NOMO-1 (cell line): ENCODE measurements at regions not wholly inside any gene's neighbourhood (a gene's known extent, or its start where the extent isn't known, plus 50 kb on each side); places are given as distances from the start of the nearest gene placed in this dataset.
A peak's percentile ranks its signal among the peaks of the same experiment; 100 is the strongest.
"Not testable (repeated sequence)": the region's sequence is repeated elsewhere in the genome, so short reads cannot be mapped to it uniquely, and the experiment has no call there.

Source experiments
- DNase-seq, 2 experiments: peaks; one replicate each; lab custom pipeline; 2025; ENCODE audit not compliant: unreplicated experiment in 2 of 2; lab: John Stamatoyannopoulos, UW

DNA sequence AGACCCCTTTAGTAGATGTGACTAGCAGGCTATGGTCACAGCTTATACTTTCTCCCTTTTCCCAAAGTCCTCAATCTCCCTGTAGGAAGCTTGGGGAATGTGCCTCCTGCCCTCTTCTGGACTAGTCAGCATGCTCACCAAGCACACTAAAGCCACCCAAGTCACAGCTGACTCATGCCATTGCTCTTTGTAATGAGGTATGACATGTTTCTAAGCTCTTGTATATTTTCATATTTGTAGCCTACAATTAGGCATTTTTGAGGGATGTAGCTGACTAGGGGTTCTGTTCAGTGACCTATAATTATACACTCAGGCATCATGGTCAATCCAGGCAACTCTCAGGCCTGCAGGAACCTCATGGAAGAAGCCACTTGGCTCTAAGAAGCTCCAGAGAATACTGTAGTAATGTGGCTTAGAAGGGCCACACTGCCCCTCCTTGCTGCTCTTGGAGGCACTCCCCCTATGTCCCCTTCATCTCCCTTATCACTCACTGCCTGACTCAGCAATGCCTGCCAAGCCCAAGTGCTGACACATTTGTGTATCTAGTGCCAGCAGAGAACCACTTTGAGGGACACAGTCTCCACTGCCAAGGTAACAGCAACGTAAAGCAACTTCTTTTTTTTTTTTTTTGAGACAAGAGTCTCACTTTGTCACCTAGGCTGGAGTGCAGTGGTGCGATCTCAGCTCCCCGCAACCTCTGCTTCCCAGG lies 86.2 kb downstream of the RPL27A start:
- no peak for DNase-seq

DNA sequence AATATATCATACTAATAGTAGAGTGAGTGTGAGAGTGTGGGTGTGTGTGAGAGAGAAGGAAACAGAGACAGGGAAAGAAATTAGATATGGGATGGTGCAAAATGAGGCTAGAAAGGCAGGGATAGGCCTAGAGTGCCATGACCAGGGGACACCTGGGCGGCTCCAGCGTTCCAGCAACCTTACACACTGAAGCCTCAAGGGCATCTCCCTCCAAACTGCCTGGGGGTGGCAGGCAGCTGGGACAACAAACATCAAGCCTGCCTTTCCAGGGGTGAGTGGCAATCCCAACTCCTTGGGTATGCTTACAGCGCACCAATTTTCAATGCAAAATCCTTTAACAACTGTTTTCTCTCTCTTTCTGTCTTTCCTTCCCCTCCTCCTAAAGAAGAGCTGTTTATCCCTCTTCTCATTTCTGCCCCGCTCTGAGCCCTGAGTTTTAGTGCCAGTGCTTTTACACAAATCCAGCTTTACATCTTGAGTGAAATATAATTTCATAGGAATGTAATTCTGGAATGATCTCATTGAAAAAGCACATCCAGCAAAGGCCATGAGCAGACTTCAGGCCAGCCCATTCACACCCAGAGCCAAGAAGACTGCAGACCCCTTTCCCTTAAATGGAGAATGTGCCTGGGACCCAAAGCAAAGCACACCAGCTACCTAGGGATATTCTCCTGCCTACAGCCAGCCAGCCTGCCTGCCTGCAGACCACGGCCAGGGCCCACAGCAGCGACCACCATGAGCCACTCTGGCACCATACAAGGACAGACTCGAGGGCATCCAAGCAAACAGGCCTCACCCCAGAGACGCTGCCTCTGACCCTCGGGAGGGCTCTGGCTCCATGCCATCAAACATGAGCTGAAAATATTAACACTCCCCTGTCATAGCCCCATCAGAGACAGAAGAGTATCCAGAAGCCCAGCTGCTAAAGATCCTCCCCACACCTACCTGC lies 90.3 kb downstream of the RPL27A start:
- no peak for DNase-seq

DNA sequence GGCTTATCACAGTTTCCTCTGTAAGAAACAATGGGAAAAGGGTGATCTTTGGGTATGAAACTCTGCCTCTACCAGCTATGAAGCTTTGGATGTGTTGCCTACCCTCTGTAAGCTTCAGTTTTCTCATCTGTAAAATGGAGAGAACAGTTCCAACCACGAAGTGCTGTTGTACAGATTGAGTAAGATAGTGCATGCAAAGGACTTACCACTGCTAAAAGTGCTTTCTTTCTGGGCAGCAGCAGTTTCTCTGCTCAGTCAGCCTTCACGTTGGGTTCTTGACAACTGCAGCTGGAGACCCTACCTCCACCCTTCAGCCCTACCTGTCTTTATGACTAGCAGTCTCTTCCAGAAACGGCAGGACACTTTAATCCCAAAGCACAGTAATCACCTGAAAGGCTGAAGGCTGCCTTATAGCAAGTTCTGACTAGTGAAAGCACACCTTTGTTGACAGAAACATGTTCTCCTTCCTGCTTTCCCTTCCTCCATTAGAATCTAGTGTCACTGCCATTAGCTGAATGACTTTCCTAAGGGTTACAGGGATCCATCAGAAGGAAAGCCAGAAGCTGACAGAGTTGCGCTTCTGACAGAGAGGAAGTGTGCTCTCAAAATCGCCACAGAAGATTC lies 91.4 kb downstream of the RPL27A start:
- DNase-seq, result no peak

DNA sequence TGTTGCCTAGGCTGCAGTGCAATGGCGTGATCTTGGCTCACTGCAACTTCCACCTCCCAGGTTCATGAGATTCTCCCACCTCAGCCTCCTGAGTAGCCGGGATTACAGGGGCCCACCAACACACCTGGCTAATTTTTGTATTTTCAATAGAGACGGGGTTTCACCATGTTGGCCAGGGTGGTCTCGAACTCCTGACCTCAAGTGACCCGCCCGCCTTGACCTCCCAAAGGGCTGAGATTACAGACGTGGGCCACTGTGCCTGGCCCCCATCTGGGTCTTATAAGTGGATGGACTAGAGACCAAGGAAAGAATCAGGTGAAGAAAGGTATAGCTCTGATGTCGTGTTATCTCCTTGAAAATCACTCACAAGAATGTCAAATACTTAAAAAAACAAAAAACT lies 92.3 kb downstream of the RPL27A start:
- DNase-seq, result not testable (repeated sequence)

DNA sequence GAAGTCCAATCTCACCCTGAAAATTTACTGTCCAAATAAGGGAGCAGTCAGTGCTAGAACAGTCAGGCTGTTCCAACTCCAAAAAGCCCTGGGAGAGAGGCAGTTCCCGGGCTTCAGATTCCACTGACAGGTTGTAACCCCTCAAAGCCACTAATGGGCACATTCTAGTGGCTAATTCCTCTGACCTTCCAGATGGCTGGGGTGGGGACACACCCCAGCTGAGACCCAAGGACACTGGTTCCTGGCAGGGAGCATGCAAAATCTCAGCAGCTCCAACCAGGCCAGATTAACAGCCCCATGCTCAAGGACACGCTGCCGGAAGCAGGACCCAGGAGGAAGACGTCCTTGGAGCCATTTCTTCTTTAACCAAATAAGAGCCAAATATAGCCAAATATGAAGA lies 92.7 kb downstream of the RPL27A start:
- DNase-seq, result no peak

DNA sequence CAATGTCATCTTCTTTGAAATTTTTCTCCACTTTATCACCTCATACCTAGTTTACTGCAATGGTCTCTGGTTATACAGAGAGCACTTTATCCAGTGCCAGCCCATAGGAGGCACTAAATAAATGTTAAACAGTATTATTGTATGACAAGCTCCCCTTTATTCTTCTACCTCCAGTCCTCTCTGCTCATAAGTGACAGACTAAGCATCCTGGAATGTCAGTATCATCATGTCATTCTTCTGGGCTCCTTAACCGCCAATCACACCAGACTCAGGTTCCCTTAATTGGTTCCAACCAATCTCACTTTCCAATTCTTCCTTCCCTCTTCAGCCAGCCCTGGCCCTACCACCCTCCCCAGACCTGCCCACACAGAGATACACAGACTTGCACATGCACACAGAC lies 93.1 kb downstream of the RPL27A start:
- no peak for DNase-seq

DNA sequence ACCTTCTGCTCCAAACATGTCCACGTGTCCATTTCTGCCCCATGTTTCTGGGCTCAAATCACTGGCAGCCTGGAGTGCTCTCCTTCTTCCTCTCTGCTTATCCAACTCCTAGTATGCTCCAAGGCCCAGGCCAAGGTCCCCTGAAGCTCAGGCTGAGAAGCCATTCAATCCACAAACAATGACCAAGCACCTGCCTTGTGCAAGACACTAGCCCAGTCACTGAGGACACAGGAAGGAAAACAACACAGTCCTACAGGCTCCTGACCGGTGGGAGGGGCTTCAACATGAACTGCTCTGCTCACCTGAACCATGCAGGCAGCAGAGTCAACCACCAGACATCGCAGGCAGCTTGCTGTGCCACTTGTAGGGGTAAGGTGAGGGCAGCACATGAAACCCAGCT lies 93.6 kb downstream of the RPL27A start:
- no peak for DNase-seq

DNA sequence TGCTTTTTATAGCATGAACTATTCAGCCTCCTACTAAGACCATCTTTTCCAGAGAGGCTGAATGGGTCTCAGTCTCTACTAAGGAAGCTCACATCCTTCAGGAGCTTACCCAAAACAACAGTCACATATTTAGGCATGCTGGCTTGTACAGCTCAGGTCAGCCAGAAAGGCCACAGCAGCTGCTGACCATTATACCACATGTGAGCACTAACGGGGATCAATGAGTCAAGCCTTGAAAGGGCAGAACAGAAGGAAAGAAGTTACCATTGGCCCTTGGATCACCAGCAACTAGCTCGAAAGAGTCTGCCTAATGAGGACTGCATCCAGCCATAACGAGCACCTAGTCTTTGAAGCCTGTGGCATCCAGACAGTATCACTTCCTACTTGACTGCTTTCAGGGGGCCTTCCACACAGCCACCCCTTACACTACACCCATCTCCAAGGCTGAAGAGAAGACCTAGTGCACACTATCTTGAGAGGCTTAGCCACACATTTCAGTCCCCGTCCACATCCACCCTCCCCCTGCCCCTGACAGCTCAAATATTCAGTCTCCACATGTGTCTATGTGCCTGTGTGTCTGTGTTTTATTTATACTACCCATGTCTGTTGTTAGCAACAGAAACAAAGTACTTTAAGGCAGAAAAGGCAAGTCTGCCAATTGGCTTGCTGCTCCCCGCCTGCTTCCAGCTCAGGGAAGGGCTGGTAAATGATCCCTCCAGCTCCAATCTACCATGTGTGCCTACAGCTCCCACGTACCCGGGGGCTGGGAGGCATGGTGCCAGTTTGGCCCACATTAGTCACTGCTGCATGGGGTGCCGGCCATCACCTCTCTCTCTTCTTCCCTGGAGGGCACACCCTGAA lies 95.5 kb downstream of the RPL27A start:
- no peak for DNase-seq

DNA sequence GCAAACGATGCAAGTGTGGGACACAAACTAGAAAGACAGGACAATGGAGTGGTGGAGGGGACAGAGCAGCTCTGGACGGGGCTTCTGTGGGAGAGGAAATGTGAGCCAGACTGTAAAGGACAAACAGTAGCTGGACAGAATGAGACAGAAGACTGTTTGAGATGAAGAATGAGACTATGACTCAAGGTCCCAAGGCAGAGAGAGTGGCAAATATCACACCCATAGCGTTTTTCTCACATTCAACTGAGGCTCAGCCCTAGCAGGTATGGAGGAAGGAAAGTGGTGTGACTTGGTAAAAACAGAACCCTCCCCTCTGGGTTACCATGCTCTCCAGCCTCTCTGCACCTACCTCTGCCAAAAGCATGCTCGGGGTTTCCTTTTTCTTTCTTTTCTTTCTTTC lies 96.5 kb downstream of the RPL27A start:
- no peak for DNase-seq

DNA sequence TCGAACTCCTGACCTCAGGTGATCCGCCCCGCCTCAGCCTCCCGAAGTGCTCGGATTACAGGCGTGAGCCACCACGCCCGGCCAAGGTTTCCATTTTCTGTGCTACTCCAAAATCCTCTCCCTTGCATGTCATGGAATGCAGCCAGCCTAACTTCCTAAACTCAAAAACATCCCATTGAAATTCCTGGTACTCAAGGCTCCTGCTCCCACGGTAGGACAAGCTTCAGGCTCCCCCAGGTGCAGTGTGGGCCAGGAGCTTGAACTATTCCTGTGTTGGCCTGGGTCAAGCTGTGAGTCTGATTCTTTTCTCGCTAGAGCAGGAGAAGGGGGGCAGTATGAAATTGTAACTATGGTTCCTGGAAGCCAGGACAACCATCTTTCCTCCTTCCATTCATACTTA lies 97.1 kb downstream of the RPL27A start:
- DNase-seq, result no peak

DNA sequence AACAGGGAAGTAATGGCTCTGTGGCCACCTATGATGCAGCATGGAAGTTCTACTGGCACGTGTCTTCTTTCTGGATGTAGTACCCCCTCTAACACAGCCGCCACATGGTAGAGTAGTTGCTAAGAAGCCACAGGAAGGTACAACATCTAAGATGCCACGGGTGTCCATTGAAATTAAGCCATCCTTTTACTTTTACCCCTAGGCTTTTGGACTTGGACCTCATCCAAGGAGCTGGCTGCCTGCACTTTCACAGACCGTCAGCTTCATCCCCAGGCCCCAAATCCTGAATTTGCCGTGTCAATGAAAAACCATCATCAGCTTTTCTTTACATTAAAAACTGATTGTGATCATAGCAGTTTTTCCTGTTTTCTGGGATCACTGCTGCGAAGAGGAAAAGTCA lies 102.4 kb downstream of the RPL27A start:
- DNase-seq, result no peak

DNA sequence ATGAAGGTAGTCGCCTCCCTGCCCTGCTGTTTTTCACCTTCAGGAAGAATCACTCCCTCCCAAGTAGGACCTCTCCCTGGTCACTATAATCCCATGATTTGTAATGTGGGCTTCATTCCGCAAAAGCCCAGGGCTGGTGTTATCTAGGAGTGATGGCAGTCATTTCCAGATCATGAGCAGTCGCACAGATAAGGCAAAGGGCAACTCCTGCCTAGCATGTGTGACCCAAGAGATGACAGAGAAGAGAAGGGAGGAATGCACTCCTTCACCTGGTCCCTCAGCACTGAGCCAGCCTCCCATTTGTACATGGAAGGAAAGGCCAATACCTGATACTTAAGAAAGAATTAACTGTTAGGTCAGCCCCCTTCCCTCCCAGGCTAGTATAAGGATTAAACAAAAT lies 102.9 kb downstream of the RPL27A start:
- no peak for DNase-seq

DNA sequence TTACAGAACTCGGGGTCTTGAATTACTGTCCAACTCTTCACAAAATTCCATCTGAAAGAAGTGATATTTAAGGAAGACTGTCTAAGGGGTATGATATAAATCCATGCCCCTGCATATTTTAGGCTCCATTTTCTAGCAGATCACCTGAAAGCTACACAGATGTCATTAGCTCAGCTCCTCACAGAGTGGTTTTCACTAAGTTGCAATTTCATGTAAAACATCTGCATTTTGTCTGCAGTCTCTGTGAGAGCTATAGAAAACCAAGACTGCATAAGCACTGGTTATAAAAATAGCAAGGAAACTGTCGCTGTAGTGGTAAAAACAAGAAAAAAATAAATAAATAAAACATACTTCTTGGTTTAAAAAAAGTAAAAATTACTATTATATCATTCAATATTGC lies 103.4 kb downstream of the RPL27A start:
- no peak for DNase-seq

DNA sequence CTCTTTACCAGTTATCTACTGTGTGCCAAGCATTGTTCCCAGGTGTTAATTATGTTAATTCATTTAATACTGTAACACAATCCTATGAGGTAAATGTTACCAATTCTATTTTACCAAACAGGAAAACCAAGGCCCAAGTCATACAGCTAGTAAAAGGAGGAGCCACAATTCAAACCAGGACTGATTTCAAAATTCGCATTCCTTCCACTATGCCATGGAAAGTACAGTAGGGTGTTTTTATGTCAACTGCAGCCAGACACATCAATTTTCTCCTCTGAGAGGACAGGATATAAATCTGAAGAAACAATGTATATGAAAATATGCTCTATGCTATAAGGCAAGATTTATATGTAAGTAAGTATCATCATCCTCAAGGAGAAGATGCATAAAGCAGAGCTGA lies 104.3 kb downstream of the RPL27A start:
- DNase-seq, result no peak

DNA sequence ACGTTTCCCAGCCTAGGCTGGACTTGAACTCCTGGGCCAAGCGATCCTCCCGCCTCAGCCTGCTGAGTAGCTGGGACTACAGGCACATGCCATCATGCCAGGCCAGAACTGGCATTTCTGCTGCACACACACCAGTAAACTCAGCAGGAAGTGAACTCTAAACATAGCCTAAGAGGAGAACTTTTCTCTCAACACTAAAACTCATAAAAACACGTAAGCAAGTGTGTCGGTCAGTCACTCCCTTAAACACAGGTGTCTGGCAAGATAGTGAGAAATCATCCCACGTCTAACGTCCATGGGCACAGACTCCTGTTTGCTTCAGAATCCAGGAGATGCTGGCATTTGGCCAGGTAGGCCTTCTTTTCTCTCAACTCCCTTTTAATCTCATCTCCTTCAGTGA lies 104.8 kb downstream of the RPL27A start:
- no peak for DNase-seq

DNA sequence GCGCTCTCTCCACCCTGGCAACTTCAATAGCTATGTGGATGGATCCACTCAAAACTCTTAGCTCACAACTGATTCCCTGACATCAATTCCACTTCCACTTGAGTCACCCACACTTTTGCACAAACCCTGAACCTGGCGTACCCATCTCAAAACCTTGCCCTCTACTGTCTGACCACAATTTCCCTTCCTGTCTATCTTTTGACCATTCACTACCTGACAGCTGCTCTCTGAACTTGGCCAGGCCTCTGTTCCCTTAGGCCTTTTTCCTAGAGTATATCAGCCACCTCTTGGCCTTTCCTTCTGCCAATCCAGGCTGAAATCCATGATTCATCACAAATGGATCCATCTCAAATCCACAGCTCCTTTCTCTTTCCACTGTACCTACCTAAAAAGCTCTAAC lies 106.0 kb downstream of the RPL27A start:
- DNase-seq, result no peak

DNA sequence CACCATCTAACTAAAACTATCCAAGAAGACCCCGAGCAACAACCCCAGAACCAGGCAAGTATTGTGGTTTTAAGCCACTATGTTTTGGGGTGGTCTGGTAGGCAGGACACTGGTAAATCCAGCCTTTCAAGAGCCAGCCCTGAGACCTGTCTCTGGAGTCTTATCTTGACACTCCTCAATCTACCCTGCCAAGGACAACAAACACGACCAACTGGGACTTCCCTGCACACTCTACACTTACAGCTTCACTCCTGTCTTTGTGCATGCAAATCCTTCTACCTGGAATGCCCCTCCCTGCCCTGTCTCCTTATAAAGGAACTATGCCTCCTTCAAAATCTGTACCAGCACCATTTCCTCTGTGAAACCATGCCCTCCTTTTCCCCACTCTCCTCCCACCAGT lies 107.3 kb downstream of the RPL27A start:
- no peak for DNase-seq

DNA sequence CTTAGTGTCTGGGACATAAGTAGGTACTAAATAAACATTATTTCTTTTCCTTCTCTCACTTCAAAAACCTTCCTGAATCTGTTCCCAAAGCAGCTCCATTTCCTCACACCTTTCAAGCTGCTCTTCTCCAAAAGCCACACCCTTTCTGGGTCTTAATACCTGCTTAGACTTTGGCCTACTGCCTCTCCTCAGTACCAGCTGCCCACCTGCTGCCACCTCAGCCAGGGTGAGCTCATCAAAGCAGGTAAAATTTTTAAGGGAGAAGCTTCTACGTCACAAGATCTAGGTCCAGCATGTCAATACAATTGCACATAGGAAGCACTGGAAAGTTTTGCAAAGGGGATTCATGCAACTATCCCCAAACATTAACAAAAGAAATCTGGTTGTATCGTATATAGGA lies 108.4 kb downstream of the RPL27A start:
- no peak for DNase-seq

DNA sequence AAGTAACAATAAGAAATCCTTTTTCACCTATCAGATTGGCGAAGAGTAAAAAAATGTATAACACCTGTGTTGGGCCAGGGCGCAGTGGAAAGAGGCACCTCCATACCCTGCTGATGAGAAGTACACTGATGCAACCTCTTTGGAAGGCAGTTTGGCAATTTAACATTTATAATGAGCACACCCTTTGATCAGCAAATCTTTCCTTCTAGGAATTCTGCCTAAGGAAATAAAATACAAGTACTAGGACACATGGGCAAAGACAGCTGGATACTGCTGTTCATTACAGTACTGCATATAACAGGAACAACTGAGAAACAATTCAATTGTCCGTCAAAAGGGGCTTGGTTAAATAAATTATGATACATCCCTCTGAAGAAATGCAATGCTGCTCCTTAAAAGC lies 110.1 kb downstream of the RPL27A start:
- no peak for DNase-seq

DNA sequence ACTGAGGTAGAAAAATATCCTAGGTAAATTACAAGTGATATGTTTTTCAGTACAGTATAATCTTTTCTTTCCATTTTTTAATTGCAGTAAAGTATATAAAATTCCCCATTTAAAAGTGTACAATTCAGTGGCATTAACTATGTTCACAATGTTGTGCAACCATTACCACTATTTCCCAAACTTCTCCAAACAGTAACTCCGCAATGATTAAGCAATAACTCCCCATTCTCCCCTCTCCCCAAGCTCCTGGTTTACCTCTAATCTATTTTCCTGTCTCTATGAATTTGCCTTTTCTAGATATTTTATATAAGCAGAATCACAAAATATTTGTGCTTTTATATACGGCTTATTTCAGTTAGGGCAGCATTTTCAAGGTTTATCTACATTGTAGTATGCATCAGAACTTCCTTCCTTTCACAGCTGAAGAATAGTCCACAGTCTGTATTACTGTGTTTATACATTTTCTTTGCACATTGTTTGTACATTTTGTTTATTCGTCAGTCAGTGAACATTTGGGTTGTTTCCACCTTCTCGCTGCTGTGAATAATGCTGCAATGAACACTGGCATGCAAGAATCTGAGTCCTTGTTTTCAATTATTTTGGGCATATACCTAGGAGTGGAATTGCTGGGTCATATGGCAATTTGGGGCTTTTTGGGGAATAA lies 110.7 kb downstream of the RPL27A start:
- peak in 1 of 2 experiments; percentile 9 for DNase-seq
